CD4-positive, CD25-positive, alpha-beta regulatory T cell (primary cell): ENCODE measurements at regions not wholly inside any gene's neighbourhood (a gene's known extent, or its start where the extent isn't known, plus 50 kb on each side); places are given as distances from the start of the nearest gene placed in this dataset.

Source experiments
- ATAC-seq, 2 donors: fragments of 150-1000 bp; cut with Tn5 transposase; one replicate each; pipeline ENCODE4 v1.10.0; 2021; ENCODE audit warnings: low read depth in 2 of 2, moderate number of reproducible peaks in 2 of 2, moderate library complexity in 1 of 2
- DNase-seq, 3 donors: peaks; one replicate each; pipeline versions ENCODE4 v3.0.0 to v3.0.0-alpha.2; 2012 to 2022; ENCODE audit warnings: mixed read lengths in 1 of 3
- H3K27ac ChIP-seq: one replicate; pipeline ENCODE4 v1.7.0; 2013; ENCODE audit warnings: mild to moderate bottlenecking, low read length; ENCODE audit not compliant: insufficient read depth, poor library complexity, severe bottlenecking
- H3K27me3 ChIP-seq: one replicate; pipeline ENCODE4 v1.7.0; 2013; ENCODE audit warnings: low read length; ENCODE audit not compliant: control insufficient read depth, insufficient read depth
- H3K36me3 ChIP-seq: one replicate; pipeline ENCODE4 v1.7.0; 2013; ENCODE audit warnings: mild to moderate bottlenecking, low read length, moderate library complexity; ENCODE audit not compliant: control insufficient read depth, insufficient read depth
- H3K4me1 ChIP-seq: 2 replicates; pipeline ENCODE4 v1.7.0; 2013; ENCODE audit warnings: mild to moderate bottlenecking, low read length; ENCODE audit not compliant: insufficient read depth, control insufficient read depth, poor library complexity, severe bottlenecking
- H3K4me3 ChIP-seq: one replicate; pipeline ENCODE4 v1.7.0; 2013; ENCODE audit warnings: low read depth, mild to moderate bottlenecking, low read length, moderate library complexity
- H3K9me3 ChIP-seq, 2 experiments: 1 replicate in 1 of 2; 2 replicates in 1 of 2; pipeline ENCODE4 v1.7.0; 2013; ENCODE audit warnings: low read length in 2 of 2, mild to moderate bottlenecking in 1 of 2, moderate library complexity in 1 of 2; ENCODE audit not compliant: control insufficient read depth in 2 of 2
- H3K27ac Mint-ChIP-seq, 3 donors: one replicate each; pipeline ENCODE4 v1.8.0; 2020 to 2022; ENCODE audit warnings: mild to moderate bottlenecking in 3 of 3, mixed read lengths in 3 of 3, moderate library complexity in 2 of 3
- H3K27me3 Mint-ChIP-seq: one replicate; pipeline ENCODE4 v1.8.0; 2022; ENCODE audit warnings: mild to moderate bottlenecking, mixed read lengths
- H3K36me3 Mint-ChIP-seq: one replicate; pipeline ENCODE4 v1.8.0; 2020; ENCODE audit warnings: mixed read lengths
- H3K4me1 Mint-ChIP-seq, 4 donors: one replicate each; pipeline ENCODE4 v1.8.0; 2020 to 2022; ENCODE audit warnings: mixed read lengths in 4 of 4, mild to moderate bottlenecking in 1 of 4
- H3K4me3 Mint-ChIP-seq, 4 donors: one replicate each; pipeline ENCODE4 v1.8.0; 2020 to 2022; ENCODE audit warnings: mild to moderate bottlenecking in 4 of 4, mixed read lengths in 4 of 4, moderate library complexity in 3 of 4
- H3K9me3 Mint-ChIP-seq, 7 donors: one replicate each; pipeline ENCODE4 v1.8.0; 2020 to 2022; ENCODE audit warnings: mixed read lengths in 7 of 7, mild to moderate bottlenecking in 3 of 7, moderate library complexity in 2 of 7

DNA sequence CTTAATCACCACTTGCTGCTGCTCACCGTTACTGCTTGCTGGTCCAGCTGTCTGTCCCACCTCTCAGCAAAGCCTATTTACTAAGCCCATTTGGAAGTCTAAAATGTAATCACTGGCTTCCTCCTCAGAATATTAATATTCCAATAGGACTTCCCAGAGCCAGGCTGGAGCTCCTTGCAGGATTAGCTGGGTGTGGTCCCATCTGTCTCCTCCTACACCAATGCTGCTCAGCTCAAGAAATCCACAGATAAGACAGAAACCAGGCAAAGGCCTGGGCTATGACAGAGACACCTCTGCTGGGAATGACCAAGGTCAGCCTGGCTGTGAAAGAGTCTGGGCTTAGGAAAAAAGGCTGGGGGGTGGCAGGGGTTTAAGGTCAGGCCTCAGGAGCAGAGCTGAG lies 317.8 kb downstream of the BUD13 start:
- DNase-seq (no peak), ATAC-seq (no peak)
- Histone ChIP-seq H3K4me1 (no peaks in the 10 kb centered on the region), H3K27me3 (no peaks in the 10 kb centered on the region), H3K27ac (no peak overlapping the region), H3K36me3 (no peaks in the 10 kb centered on the region), H3K4me3 (no peak overlapping the region), H3K9me3 (no peaks in the 10 kb centered on the region)
- Mint-ChIP-seq H3K27me3 (peaks cover 6% of the 10 kb centered on the region), H3K4me3 (no peak overlapping the region), H3K36me3 (no peaks in the 10 kb centered on the region), H3K9me3 (peaks cover 0 to 7% (median 0%) of the 10 kb centered on the region in 7 donors), H3K27ac (no peak overlapping the region), H3K4me1 (no peaks in the 10 kb centered on the region)

DNA sequence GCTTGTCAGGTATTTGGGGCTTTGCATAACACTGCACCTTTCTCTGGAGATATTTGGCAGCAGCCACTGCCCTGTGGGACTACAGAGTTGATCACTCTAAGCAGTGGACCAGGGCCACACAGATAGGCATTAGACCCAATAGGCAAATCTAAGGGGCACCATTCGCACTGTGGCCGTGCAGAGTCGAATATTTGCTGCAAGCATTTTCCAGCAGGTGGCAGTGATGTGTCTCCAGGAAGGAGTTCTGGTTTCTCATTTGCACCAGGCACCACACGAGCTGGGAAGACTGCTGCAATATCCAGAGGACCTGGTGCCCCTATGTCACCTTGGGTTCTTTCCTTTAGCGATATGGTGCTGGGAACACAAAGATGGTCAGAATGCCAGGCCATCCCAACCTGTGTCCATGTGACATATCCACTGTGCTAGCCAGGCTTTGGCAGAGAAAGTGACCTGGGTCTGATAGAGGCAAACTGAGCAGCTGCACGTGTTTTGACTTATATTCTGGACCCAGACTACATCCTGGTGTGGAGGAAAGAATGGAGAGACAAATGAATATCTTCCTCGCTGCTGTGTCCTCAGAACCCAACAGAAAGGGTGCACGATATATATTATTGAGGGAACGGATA lies 318.7 kb downstream of the BUD13 start:
- H3K36me3 ChIP-seq, result no peaks in the 10 kb centered on the region
- DNase-seq (peak in 1 of 3 donors; percentile 29), ATAC-seq (no peak)
- H3K27ac Mint-ChIP-seq, result no peak overlapping the region
- no peak overlapping the region for H3K4me3 Mint-ChIP-seq
- H3K36me3 Mint-ChIP-seq, result no peaks in the 10 kb centered on the region
- H3K9me3 ChIP-seq, result no peaks in the 10 kb centered on the region
- no peaks in the 10 kb centered on the region for H3K4me1 ChIP-seq
- H3K9me3 Mint-ChIP-seq, result peaks cover 0 to 7% (median 0%) of the 10 kb centered on the region in 7 donors
- H3K27ac ChIP-seq, result no peak overlapping the region
- no peaks in the 10 kb centered on the region for H3K4me1 Mint-ChIP-seq
- H3K27me3 Mint-ChIP-seq, result peaks cover 6% of the 10 kb centered on the region
- no peaks in the 10 kb centered on the region for H3K27me3 ChIP-seq
- H3K4me3 ChIP-seq, result no peak overlapping the region

DNA sequence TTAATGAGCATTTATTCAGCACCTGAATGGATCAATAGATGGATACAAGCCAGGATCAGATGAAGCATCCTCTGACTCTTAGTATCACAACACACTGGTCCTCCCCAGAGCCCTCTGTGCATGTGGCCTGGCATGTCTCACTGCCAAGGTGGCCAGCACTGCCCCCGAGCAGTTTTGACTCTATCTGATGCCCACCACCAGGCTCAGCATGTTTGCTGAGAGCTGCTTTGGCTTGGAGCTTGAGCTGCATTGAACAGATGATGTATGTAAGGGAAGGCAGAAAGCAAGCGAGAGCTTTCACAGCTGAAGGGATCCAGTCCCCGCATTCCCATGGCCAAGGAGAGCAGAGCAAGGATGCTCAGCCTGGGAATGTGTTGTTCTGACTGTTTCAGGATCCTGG lies 320.3 kb downstream of the BUD13 start:
- Histone ChIP-seq H3K36me3 (no peaks in the 10 kb centered on the region), H3K27ac (no peak overlapping the region), H3K9me3 (no peaks in the 10 kb centered on the region), H3K4me1 (no peaks in the 10 kb centered on the region), H3K27me3 (no peaks in the 10 kb centered on the region), H3K4me3 (no peak overlapping the region)
- Mint-ChIP-seq H3K4me1 (no peaks in the 10 kb centered on the region), H3K4me3 (no peak overlapping the region), H3K27ac (no peak overlapping the region), H3K27me3 (peaks cover 4% of the 10 kb centered on the region), H3K9me3 (peaks cover 0 to 7% (median 0%) of the 10 kb centered on the region in 7 donors), H3K36me3 (no peaks in the 10 kb centered on the region)
- DNase-seq, result no peak
- no peak for ATAC-seq

DNA sequence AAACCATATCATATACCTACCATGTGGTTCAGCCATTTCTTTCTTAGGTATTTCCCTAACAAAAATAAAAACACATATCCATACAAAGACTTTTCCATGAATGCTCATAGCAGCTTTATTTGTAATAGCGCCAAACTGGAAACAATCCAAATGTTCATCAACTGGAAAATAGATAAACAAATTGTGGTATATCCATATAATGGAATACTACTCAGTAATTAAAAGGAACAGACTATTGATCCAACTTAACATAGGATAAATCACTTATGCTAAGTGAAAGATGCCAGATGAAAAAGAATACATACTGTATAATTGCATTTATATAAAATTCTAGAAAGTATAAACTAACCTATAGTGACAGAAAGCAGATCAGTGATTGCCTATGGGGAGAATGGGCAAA lies 323.3 kb downstream of the BUD13 start:
- Mint-ChIP-seq H3K4me1 (no peaks in the 10 kb centered on the region), H3K36me3 (no peaks in the 10 kb centered on the region), H3K27me3 (peaks cover 11% of the 10 kb centered on the region), H3K9me3 (peaks cover 0 to 7% (median 0%) of the 10 kb centered on the region in 7 donors), H3K27ac (no peak overlapping the region), H3K4me3 (no peak overlapping the region)
- Histone ChIP-seq H3K27me3 (no peaks in the 10 kb centered on the region), H3K4me3 (no peak overlapping the region), H3K9me3 (no peaks in the 10 kb centered on the region), H3K4me1 (no peaks in the 10 kb centered on the region), H3K27ac (no peak overlapping the region), H3K36me3 (no peaks in the 10 kb centered on the region)
- DNase-seq (no peak), ATAC-seq (no peak)

DNA sequence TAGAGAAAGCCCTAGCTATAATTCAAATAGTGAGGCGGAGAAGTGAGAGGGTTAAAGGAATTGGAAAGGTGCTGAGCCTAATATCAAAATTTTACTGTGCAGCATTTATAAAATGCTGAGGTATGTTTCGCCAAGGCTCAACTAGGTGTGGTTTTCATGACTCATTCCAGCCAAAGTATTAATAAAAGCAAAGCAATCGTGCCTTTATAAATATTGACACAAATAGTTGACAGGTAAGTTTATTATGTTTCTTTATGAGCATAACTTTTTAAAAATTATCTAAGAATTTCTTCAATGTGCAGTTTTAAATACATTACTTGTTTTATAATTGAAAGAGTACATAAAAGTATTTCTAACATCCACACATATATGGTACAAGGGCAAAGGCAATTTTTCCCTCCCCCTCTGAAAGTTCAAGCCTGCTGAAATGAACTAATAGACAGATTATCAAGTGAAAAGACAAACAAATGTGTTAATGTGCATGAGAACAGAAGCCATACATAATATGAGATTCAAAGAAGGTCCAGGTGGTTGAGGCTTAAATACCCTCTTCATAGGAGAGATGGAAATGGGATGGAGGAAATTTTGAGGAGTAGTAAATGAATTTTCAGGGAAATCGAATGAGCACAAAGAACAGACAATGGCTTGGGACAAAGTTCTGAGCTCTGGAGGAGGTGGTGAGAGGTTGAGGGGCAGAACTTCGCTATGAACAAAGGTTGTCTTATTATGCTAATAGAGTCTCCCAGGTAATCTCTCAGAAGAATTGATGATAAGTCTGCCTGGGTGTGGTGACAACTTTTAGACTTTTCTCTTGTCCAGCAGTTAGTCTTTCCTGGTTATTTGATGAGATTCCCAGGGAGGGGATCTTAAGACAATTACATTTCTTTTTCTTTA lies 326.5 kb downstream of the BUD13 start:
- H3K9me3 Mint-ChIP-seq, result peaks cover 0 to 5% (median 0%) of the 10 kb centered on the region in 7 donors
- Histone ChIP-seq H3K4me1 (no peaks in the 10 kb centered on the region), H3K4me3 (no peak overlapping the region), H3K36me3 (no peaks in the 10 kb centered on the region), H3K27ac (no peak overlapping the region), H3K27me3 (peaks cover 3% of the 10 kb centered on the region), H3K9me3 (no peaks in the 10 kb centered on the region)
- ATAC-seq (no peak), DNase-seq (no peak)
- H3K27ac Mint-ChIP-seq, result no peak overlapping the region
- H3K27me3 Mint-ChIP-seq, result peaks cover 16% of the 10 kb centered on the region
- H3K4me3 Mint-ChIP-seq, result no peak overlapping the region
- no peaks in the 10 kb centered on the region for H3K4me1 Mint-ChIP-seq
- no peaks in the 10 kb centered on the region for H3K36me3 Mint-ChIP-seq

DNA sequence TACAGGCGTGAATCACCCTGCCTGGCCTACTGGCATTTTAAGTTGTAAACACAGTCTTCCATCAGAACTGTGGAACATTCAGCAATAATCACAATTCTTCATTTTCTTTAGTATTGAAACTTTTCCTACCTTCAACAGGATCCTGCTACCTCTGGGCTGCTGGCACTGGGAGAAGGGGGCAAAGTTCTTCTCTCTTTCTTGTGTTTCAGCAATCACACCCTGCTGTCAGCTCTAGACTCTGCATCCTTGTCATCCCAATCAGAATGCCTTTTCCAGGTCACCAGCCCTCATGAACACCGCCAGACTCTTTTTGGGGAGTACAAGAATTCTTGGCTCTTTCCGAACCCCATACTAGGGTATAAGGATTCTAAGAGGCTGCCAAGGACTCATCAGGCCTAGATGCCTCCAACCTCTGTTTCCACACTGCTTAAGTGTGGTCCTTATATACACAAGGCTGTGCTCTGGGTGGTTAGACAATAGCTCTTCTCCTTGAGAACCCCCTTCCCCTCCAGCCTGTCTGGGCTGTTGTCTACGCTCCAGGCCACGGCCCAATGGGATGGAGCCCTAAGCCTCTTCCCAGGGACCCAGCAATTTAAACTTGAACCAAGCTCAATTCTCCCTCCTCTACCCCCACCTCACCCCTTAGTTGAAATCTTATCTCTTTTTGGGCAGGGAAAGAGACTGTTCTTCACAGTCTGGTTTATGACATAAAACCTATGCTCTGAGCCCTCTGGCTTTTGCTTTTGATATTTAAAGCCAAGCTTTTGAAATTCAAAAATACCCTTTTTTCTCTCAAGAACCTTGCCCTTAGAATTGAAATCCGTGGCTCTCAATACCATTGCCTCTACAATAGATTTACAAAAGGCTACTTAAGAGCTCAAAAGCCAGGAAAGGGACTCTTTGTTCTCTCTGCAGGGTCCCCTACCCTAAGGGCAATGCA lies 327.4 kb downstream of the BUD13 start:
- no peaks in the 10 kb centered on the region for H3K36me3 Mint-ChIP-seq

DNA sequence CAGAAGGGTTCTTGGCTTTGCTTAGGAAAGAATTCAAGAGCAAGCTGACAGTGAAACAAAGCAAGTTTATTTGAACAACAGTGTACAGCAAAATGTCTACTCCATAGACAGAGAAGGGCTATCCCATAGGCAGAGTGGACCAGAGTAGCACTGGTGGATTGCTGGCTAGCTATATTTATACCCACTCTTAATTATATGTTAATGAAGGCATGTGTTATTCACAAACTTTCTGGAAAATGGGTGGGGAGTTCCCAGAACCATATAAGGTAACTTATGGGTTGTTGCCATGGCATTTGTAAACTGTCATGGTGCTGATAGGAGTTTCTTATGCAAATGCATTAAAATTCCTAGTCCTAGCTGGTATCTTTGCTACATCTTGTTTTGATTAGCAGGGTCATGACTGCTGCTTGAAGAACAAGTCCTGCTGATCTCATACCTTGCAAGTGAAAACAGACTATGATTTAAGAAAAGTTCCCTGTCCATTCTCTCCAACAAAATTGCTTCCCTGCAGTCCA lies 330.5 kb downstream of the BUD13 start:
- Histone ChIP-seq H3K4me1 (no peaks in the 10 kb centered on the region), H3K9me3 (peaks cover 0 to 8% of the 10 kb centered on the region in 2 experiments), H3K27ac (no peak overlapping the region), H3K27me3 (peaks cover 3% of the 10 kb centered on the region), H3K36me3 (no peaks in the 10 kb centered on the region), H3K4me3 (no peak overlapping the region)
- no peaks in the 10 kb centered on the region for H3K36me3 Mint-ChIP-seq
- H3K4me3 Mint-ChIP-seq, result no peak overlapping the region
- H3K9me3 Mint-ChIP-seq, result peaks cover 0 to 8% (median 0%) of the 10 kb centered on the region in 7 donors
- DNase-seq (no peak), ATAC-seq (no peak)
- peaks cover 15% of the 10 kb centered on the region for H3K27me3 Mint-ChIP-seq
- H3K4me1 Mint-ChIP-seq, result no peaks in the 10 kb centered on the region
- no peak overlapping the region for H3K27ac Mint-ChIP-seq

More for the DNA sequence above, 327.4 kb downstream of the BUD13 start:
- H3K4me3 ChIP-seq, result no peak overlapping the region
- H3K27me3 Mint-ChIP-seq, result peaks cover 16% of the 10 kb centered on the region
- no peaks in the 10 kb centered on the region for H3K36me3 ChIP-seq
- ATAC-seq, result no peak
- no peaks in the 10 kb centered on the region for H3K4me1 Mint-ChIP-seq
- no peak overlapping the region for H3K27ac Mint-ChIP-seq
- H3K27me3 ChIP-seq, result peaks cover 3% of the 10 kb centered on the region
- peaks cover 0 to 4% (median 0%) of the 10 kb centered on the region in 7 donors for H3K9me3 Mint-ChIP-seq
- peaks cover 0 to 7% of the 10 kb centered on the region in 2 experiments for H3K9me3 ChIP-seq
- no peak for DNase-seq
- no peaks in the 10 kb centered on the region for H3K4me1 ChIP-seq
- no peak overlapping the region for H3K4me3 Mint-ChIP-seq
- H3K27ac ChIP-seq, result no peak overlapping the region
